PC-9 (cell line): ENCODE measurements at regions not wholly inside any gene's neighbourhood (a gene's known extent, or its start where the extent isn't known, plus 50 kb on each side); places are given as distances from the start of the nearest gene placed in this dataset.

Experiments
- BruUV-seq: library from RNA; stranded (reverse); fragments of 400-500 nt; replicated peaks from 2 replicates; lab custom pipeline; 2021; lab: Mats Ljungman, UMichigan
- CTCF ChIA-PET: fragments of 300-600 bp; sonication (Branson Sonifier 250); formaldehyde crosslinking; loops from one replicate; lab custom pipeline; 2022; ENCODE audit warnings: antibody characterized with exemption; lab: Charles Lee
- POLR2A ChIA-PET: fragments of 300-600 bp; sonication (Branson Sonifier 250); formaldehyde crosslinking; loops from one replicate; lab custom pipeline; 2022; ENCODE audit warnings: antibody characterized with exemption; ENCODE audit not compliant: unreplicated experiment; lab: Charles Lee
- DNase-seq, 2 experiments: peaks; one replicate each; pipeline versions ENCODE4 v3.0.0 to v3.0.0-alpha.2; 2015 to 2022; ENCODE audit warnings: mixed read lengths in 1 of 2
- H2AFZ ChIP-seq: fragments of 200-600 bp; sonication (generic); 2 replicates; pipeline ENCODE4 v1.8.1; 2017; ENCODE audit warnings: antibody characterized with exemption
- H3F3A ChIP-seq: fragments of 200-600 bp; sonication (generic); 2 replicates; pipeline ENCODE4 v1.8.1; 2017; ENCODE audit warnings: antibody characterized with exemption, mild to moderate bottlenecking, low read depth; ENCODE audit not compliant: insufficient read depth
- H3K27ac ChIP-seq: fragments of 200-600 bp; sonication (generic); 2 replicates; pipeline ENCODE4 v1.6.1; 2016; ENCODE audit warnings: mixed run types
- H3K27me3 ChIP-seq: fragments of 200-600 bp; sonication (generic); 2 replicates; pipeline ENCODE4 v1.6.1; 2016; ENCODE audit warnings: low read depth, mixed run types; ENCODE audit not compliant: insufficient read depth
- H3K36me3 ChIP-seq: fragments of 200-600 bp; sonication (generic); 2 replicates; pipeline ENCODE4 v1.6.1; 2016; ENCODE audit warnings: low read depth, mixed run types
- H3K4me1 ChIP-seq: fragments of 200-600 bp; sonication (generic); replicated peaks from 2 replicates; pipeline ENCODE4 v1.6.1; 2016; ENCODE audit warnings: mixed run types; ENCODE audit not compliant: insufficient read depth
- H3K4me2 ChIP-seq: fragments of 200-600 bp; sonication (generic); 2 replicates; pipeline ENCODE4 v1.6.1; 2017; ENCODE audit warnings: mixed run types
- H3K4me3 ChIP-seq: fragments of 200-600 bp; sonication (generic); 2 replicates; pipeline ENCODE4 v1.6.1; 2016; ENCODE audit warnings: mixed run types
- H3K79me2 ChIP-seq: fragments of 200-600 bp; sonication (generic); 2 replicates; pipeline ENCODE4 v1.6.1; 2017; ENCODE audit warnings: low read depth, mixed run types
- H3K9me2 ChIP-seq: fragments of 200-600 bp; sonication (generic); 2 replicates; pipeline ENCODE4 v1.8.1; 2017; ENCODE audit warnings: mild to moderate bottlenecking; ENCODE audit not compliant: insufficient read depth
- H3K9me3 ChIP-seq: fragments of 200-600 bp; sonication (generic); 2 replicates; pipeline ENCODE4 v1.8.1; 2016; ENCODE audit warnings: low read depth; ENCODE audit not compliant: insufficient read depth
- H4K20me1 ChIP-seq: fragments of 200-600 bp; sonication (generic); 2 replicates; pipeline ENCODE4 v1.8.1; 2017; ENCODE audit not compliant: insufficient read depth
- EZH2 ChIP-seq: fragments of 200-600 bp; sonication (generic); IDR thresholded peaks from 2 replicates; pipeline ENCODE4 v1.8.0; 2017; ENCODE audit warnings: antibody characterized with exemption, low read depth
- intact Hi-C: fragments of 100-400 bp; cut with micrococcal nuclease; formaldehyde crosslinking; loops from one replicate; pipeline ENCODE4 v1.10.0; 2022; ENCODE audit not compliant: unreplicated experiment
- TF ChIP-seq, protein P1 (sequence below): fragments of 200-600 bp; sonication (generic); conservative IDR thresholded peaks from 2 replicates; pipeline ENCODE4 v1.6.1; 2017; ENCODE audit warnings: mixed run types, antibody characterized with exemption, mild to moderate bottlenecking, moderate library complexity

DNA sequence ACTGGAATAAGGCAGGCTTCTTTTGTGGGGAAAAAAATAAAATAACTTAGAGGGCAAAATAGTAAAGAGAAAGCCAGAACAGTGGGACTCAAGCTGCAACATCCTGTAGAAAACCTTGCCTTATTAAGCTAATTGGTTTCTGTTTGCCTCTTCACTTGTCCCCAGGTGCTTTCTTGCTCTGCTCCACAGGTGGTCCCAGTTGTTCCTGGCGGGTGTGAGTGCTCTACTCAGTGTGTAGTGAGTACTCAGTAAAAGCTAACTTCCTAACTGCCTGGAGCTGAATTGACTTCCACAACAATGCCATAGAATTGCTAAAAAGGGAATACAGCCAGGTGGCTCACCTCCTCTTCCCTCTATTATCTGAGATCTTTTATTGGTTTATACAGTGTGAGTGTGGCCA, 930.2 kb downstream of the C4orf33 start:
- no peak for DNase-seq
- H3K27ac ChIP-seq, result no peak overlapping the region
- ChIA-PET CTCF (no interaction called here), POLR2A (no interaction called here)
- no peaks in the 10 kb centered on the region for H3K4me1 ChIP-seq
- H3K9me3 ChIP-seq, result no peaks in the 10 kb centered on the region
- intact Hi-C loops, result no loop called here
- H3K4me3 ChIP-seq, result no peak overlapping the region
- H3K9me2 ChIP-seq, result no peaks in the 10 kb centered on the region
- no TSS peak for BruUV-seq
- H3F3A ChIP-seq, result no peaks in the 10 kb centered on the region
- H3K79me2 ChIP-seq, result no peaks in the 10 kb centered on the region
- no peaks in the 10 kb centered on the region for H3K36me3 ChIP-seq
- H3K27me3 ChIP-seq, result no peaks in the 10 kb centered on the region
- H3K4me2 ChIP-seq, result no peak overlapping the region
- H2AFZ ChIP-seq, result no peak overlapping the region
- no peaks in the 10 kb centered on the region for H4K20me1 ChIP-seq
- TF ChIP-seq, protein P1, sequence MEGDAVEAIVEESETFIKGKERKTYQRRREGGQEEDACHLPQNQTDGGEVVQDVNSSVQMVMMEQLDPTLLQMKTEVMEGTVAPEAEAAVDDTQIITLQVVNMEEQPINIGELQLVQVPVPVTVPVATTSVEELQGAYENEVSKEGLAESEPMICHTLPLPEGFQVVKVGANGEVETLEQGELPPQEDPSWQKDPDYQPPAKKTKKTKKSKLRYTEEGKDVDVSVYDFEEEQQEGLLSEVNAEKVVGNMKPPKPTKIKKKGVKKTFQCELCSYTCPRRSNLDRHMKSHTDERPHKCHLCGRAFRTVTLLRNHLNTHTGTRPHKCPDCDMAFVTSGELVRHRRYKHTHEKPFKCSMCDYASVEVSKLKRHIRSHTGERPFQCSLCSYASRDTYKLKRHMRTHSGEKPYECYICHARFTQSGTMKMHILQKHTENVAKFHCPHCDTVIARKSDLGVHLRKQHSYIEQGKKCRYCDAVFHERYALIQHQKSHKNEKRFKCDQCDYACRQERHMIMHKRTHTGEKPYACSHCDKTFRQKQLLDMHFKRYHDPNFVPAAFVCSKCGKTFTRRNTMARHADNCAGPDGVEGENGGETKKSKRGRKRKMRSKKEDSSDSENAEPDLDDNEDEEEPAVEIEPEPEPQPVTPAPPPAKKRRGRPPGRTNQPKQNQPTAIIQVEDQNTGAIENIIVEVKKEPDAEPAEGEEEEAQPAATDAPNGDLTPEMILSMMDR, result no peak
- TF ChIP-seq EZH2, result no peak

DNA sequence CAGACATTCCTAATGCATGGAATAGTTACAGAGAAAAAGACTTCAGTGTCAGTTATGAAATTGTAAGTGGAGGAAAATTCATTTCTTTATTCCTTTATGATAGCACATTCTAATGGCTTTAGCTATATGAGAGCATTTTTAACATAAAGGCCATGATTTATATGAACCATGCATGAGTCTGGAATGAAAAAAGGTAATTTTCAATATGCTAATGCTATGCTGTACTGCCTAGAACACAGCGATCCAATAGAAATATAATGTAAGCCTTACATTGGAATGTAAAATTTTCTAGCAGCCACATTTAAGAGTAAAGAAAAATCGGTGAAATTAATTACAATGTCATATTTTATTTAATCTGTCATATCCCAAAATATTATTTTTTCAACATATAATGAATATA, 932.0 kb downstream of the C4orf33 start:
- Histone ChIP-seq H3K9me3 (no peaks in the 10 kb centered on the region), H3F3A (no peaks in the 10 kb centered on the region), H3K4me2 (no peak overlapping the region), H3K27ac (no peak overlapping the region), H2AFZ (no peak overlapping the region), H3K9me2 (no peaks in the 10 kb centered on the region), H3K79me2 (no peaks in the 10 kb centered on the region), H4K20me1 (no peaks in the 10 kb centered on the region), H3K4me1 (no peaks in the 10 kb centered on the region), H3K27me3 (no peaks in the 10 kb centered on the region), H3K36me3 (no peaks in the 10 kb centered on the region), H3K4me3 (no peak overlapping the region)
- POLR2A ChIA-PET, result no interaction called here
- CTCF ChIA-PET, result no interaction called here
- no peak for DNase-seq
- TF ChIP-seq, protein P1, result no peak
- no peak for TF ChIP-seq EZH2
- intact Hi-C loops, result no loop called here
- BruUV-seq, result no TSS peak

DNA sequence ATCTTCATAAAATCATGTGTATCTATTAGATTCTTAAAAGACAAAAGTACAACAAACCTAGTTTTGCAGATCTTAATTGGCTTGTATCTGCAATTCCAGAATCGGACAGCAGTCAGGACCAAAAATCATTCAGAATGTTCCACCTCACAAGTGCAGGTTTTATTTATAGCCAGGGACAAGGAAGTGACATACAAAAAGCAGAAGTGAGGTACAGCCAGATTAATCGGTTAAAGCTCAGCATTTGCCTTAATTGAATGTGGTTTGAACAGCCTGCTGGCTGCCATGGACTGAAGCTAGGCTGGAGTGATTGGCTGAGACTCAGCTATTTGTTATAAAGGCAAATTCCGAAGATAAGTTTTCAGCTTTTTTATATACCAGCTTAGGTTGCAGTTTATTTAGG, 932.6 kb downstream of the C4orf33 start:
- Histone ChIP-seq H3K4me3 (no peak overlapping the region), H2AFZ (no peak overlapping the region), H3K36me3 (no peaks in the 10 kb centered on the region), H3K4me2 (no peak overlapping the region), H3K4me1 (no peaks in the 10 kb centered on the region), H3K27me3 (no peaks in the 10 kb centered on the region), H3K27ac (no peak overlapping the region), H3F3A (no peaks in the 10 kb centered on the region), H3K79me2 (no peaks in the 10 kb centered on the region), H3K9me2 (no peaks in the 10 kb centered on the region), H3K9me3 (no peaks in the 10 kb centered on the region), H4K20me1 (no peaks in the 10 kb centered on the region)
- no TSS peak for BruUV-seq
- ChIA-PET POLR2A (no interaction called here), CTCF (no interaction called here)
- no peak for DNase-seq
- TF ChIP-seq EZH2, result no peak
- TF ChIP-seq, protein P1, result no peak
- intact Hi-C loops, result no loop called here
